ENCODE measurements at regions not wholly inside any gene's neighbourhood (a gene's known extent, or its start where the extent isn't known, plus 50 kb on each side); places are given as distances from the start of the nearest gene placed in this dataset.

DNA sequence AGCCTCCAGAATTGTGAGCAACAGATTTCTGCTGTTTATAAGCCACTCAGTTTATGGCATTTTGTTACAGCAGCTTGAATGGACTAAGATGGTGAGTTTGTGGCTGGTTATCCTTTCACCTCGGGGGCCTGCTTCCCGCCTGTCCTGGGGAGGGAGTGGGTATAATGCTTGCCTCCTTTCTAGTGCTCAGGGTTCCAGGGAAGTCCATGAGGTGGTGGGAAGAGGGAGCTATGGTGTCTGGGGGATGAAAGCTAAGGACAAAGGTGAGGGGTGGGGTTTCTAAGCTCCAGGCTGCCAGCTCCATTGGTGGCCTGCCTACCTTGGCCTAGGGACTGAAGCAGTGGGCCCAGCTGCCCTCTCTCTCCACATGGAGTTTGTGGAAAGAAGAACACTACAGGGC is 50.2 kb upstream of the SDK2 start:
- DNase-seq: no peak

- no peak for DNase-seq
Measured at GRCh38 chr17:73695035-73695738, 50.9 kb upstream of the SDK2 start.

- no peak for DNase-seq
Measured at GRCh38 chr17:73696251-73696650, 52.0 kb upstream of the SDK2 start.

DNA sequence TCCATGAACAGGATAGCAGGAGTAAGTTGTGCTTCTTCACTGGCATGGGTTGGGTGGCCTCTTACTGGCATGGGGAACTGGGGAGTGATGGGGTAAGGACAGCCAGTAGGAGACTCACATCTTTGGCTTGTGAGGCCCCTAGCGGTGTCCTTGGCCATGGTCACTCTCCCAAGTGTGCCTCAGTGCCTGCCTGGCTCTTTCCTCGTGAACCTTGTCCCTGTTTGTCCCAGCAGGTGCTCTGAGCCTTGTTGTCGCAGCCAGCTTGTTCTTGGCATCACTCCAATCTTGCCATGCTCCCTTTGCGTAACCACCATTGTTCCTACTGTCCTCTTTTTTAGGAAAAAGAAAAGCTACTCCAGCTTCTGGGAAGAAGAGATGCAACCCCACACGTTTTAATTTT is 53.6 kb upstream of the SDK2 start:
- no peak for DNase-seq

DNA sequence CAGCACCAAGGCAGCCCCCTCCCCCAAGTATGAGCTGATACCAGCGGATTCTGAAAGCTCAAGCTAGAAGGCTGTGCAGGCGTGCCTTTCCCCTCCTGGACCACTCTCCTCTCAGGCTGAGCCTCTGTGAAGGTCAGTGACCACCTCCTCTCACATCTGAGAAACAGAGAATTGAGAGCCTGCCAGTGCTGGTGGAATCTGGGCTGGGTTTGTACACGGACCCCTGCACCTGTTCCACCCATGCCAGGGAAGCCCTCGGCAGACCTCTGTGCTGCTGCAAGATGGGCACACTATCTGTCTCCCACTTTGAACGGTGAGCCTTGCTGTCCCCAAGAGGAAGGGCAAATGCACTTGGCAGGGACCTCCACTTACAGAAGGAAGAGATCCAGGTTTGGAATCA is 54.7 kb upstream of the SDK2 start:
- DNase-seq: no peak

DNA sequence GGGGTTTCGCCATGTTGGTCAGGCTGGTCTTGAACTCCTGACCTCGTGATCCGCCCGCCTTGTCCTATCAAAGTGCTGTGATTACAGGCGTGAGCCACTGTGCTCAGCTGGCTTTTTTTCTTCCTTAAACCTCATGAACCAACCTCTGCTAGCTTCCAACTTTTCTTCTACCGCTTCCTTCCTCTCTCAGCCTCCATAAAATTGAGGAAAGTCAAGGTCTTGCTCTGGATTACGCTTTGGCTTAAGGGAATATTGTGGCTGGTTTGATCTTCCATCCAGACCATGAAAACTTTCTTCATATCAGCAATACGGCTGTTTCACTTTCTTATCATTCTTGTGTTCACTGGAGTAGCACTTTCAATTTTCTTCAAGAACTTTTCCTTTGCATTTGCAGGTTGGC is 57.5 kb upstream of the SDK2 start:
- DNase-seq: no peak

DNA sequence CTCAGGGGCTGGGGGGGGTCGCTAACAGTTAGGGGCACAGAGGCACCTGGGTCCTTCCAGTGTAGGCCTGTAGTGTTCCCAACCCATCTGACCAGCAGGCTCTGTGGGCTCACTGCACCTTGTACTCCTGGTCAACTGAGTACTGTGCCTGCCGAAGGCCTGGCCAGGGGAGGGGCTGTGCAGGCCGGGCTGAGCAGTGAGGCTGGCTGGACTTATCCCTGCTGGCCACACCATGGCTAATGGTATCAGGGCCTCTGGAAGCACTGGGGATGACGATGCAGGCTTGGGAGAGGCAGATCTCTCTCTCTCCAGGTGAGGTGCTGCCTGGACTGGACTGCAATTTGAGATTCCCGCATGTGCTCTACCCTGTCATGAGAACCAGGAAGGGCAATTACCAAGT is 58.9 kb upstream of the SDK2 start:
- no peak for DNase-seq

DNA sequence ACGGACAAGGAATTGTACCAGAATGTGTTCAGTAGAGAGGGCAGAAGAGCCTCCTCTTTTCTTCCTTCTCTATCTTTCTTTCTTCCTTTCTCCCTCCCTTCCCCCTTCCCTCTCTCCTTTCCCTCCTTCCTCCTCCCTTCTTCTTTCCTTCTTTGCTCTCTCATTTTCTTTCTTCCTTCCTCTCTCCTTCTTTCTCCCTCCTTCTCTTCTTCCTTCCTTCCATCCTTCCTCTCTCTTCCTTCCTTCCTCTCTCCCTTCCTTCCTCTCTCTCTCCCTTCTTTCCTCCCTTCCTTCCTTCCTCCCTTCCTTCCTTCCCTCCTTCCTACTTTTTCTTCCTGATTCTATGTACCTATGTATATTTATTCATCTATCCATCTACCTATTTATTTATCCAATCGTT is 59.7 kb upstream of the SDK2 start:
- no peak for DNase-seq

GRCh38 chr17:73705594-73705993 is 61.3 kb upstream of the SDK2 start:
- peak in 3 of 14 donors; percentile 10 to 26 (median 13) for DNase-seq

- DNase-seq: no peak
Measured at GRCh38 chr17:73706428-73706827, 62.2 kb upstream of the SDK2 start.

DNA sequence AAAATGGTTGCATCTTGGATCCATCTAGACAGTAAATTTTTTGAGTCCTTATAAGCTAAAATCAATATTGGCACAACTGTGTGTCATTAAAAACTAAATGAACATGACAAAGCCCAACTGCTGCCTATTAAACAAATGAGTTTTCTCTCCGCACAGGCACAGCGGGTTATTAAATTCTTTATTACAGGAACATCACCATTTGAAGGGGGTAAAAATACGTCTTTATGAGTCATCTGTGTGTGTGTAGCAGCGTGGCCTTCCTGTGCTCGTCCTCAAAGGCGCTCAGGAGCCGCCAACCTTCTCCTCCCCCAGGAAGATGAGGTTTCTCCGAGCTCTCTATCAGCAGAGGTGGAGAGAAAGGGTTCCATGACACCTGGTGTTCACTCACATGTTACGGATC is 62.6 kb upstream of the SDK2 start:
- DNase-seq: no peak

GRCh38 chr17:73707358-73707757 is 63.1 kb upstream of the SDK2 start:
- no peak for DNase-seq

- DNase-seq: peak in 10 of 14 donors; percentile 4 to 54 (median 20)
Measured at GRCh38 chr17:73710095-73710592, 65.9 kb upstream of the SDK2 start.

DNA sequence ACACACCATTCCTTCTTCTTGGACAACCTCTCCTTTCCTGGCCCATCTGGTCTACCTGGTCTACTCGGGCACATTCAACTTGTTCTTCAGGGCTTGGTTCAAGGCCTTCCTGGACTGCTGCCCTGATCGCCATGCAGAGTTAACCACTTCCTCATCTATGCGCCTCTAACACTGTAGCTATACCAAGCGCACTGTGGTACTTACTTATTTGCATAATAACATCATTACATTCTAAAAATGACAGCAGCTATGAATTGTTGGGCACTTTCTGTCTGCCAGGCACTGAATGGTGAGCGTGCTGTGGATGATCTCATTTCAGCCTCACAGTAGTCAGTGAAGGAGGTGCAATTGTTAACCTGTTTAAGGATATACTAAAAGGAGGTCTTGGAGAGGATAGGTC is 66.9 kb upstream of the SDK2 start:
- no peak for DNase-seq

GRCh38 chr17:73711916-73712315 is 67.7 kb upstream of the SDK2 start:
- no peak for DNase-seq

DNA sequence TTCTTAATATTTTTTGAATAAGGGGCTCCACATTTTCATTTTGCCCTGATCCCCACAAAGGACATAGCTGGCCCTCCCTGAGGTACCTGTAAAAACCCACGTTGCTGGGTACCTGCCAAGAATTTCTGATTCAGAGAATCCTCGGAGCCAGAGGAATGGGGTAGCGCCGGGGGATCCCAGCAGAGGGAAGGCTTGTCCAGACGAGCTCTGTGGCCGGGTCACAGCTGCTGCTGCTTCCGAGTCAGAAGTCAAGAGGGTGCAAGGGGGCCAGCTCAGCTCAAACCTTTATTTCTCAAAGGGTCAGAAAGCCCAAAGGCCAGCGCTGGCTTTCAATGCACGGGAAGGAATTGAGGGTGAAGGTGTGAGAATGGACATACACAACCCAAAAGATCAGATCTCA is 68.9 kb upstream of the SDK2 start:
- DNase-seq: no peak

DNA sequence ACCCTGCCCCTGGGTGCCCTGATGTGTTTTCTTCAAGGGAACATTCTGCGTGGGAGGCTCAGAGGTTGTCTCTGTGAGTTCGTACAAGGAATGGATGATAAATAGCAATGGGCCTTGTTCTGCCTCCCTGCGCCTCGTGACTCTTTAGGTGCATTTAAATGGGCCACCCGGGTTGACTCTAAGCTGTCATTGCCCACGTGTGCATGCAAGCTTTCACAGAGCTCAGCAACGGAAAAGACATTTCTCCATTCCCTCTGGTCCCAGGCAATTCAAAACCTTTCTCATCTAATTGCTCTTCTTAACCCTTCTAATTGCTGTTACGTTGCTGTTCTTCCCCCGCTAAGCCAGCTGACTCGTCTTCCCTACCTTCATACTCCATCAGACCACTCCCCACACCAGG is 71.5 kb upstream of the SDK2 start:
- no peak for DNase-seq

GRCh38 chr17:73717690-73718089 is 73.4 kb upstream of the SDK2 start:
- no peak for DNase-seq

- no peak for DNase-seq
Measured at GRCh38 chr17:73718362-73718761, 74.1 kb upstream of the SDK2 start.

DNA sequence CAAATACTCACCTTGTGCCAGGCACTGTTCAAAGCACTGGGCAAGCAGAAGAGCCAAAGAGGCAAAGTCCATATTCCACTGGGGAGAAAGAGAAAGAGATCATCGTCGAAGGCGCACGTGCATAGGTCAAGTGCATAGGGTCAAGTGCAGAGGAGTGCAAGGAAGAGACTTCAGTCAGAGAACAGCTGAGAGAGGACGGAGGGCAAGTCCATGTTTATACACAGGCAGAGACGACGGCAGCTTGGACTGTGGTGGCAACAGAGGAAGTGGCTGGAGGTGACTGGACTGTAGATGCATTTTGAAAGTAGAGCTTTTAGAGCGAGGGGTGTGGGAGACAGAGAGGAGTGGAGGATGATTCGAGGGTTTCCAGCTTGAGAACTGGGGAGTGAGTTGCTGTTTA is 74.7 kb upstream of the SDK2 start:
- no peak for DNase-seq

- DNase-seq: peak in 13 of 14 donors; percentile 16 to 84 (median 72)
Measured at GRCh38 chr17:73719588-73720071, 75.4 kb upstream of the SDK2 start.

- DNase-seq: peak in 1 of 14 donors; percentile 30
Measured at GRCh38 chr17:73720187-73720834, 76.1 kb upstream of the SDK2 start.

DNA sequence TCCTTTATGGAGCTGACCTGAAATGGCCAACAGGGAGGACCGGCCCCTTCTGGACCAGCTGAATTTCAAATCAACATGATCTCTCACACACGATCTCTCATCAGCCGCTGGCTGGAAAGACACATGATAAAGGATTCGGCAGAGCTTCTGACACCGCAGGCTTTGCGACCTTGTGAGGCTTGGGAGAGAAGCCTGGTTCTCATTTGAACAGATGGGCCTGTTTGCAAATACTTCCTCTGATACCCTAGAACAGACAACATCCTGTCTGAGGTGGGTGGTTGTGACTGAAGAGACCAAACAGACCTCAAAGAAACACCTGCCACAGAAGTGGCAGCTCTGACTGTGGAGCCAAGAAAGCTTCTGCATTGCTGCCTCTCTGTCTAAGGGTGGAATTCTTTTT is 77.9 kb upstream of the SDK2 start:
- DNase-seq: no peak

GRCh38 chr17:73723317-73723716 is 79.1 kb upstream of the SDK2 start:
- no peak for DNase-seq

All from C1 segment of cervical spinal cord (tissue), 14 donors.